A673 (cell line): ENCODE measurements at regions not wholly inside any gene's neighbourhood (a gene's known extent, or its start where the extent isn't known, plus 50 kb on each side); places are given as distances from the start of the nearest gene placed in this dataset.

Source experiments
- BruUV-seq: library from RNA; stranded (reverse); fragments of 400-500 nt; replicated peaks from 2 replicates; lab custom pipeline; 2021; lab: Mats Ljungman, UMichigan
- CTCF ChIA-PET: fragments of 300-600 bp; sonication (Branson Sonifier 250); formaldehyde crosslinking; loops from one replicate; lab custom pipeline; 2022; ENCODE audit warnings: antibody characterized with exemption; lab: Charles Lee
- POLR2A ChIA-PET: fragments of 300-600 bp; sonication (Branson Sonifier 250); formaldehyde crosslinking; loops from one replicate; lab custom pipeline; 2022; ENCODE audit warnings: antibody characterized with exemption; ENCODE audit not compliant: low non-redundant PET; lab: Charles Lee
- DNase-seq: peaks from one replicate; pipeline ENCODE4 v3.0.0-alpha.2; 2015; ENCODE audit warnings: low spot score
- H3K27ac ChIP-seq: fragments of 200-600 bp; sonication (generic); 2 replicates; pipeline ENCODE4 v1.5.1; 2016; ENCODE audit warnings: mixed run types, low read depth, mild to moderate bottlenecking, mixed read lengths, antibody characterized with exemption, low read length; ENCODE audit not compliant: poor library complexity, severe bottlenecking
- H3K27me3 ChIP-seq: fragments of 200-600 bp; sonication (generic); replicated peaks from 2 replicates; pipeline ENCODE4 v1.6.1; 2017; ENCODE audit warnings: mixed run types, low read depth, mild to moderate bottlenecking, mixed read lengths, antibody characterized with exemption, low read length; ENCODE audit not compliant: insufficient read depth, poor library complexity
- H3K36me3 ChIP-seq: fragments of 200-600 bp; sonication (generic); 2 replicates; pipeline ENCODE4 v1.6.1; 2016; ENCODE audit warnings: mixed run types, mild to moderate bottlenecking, mixed read lengths, antibody characterized with exemption, low read length; ENCODE audit not compliant: insufficient read depth, poor library complexity, severe bottlenecking
- H3K4me1 ChIP-seq: fragments of 200-600 bp; sonication (generic); 2 replicates; pipeline ENCODE4 v1.6.1; 2017; ENCODE audit warnings: mixed run types, mild to moderate bottlenecking, mixed read lengths, antibody characterized with exemption, low read length; ENCODE audit not compliant: insufficient read depth, poor library complexity, severe bottlenecking
- H3K4me3 ChIP-seq: fragments of 200-600 bp; sonication (generic); 2 replicates; pipeline ENCODE4 v1.5.1; 2016; ENCODE audit warnings: low read depth, mixed run types, mild to moderate bottlenecking, mixed read lengths, low read length; ENCODE audit not compliant: poor library complexity, severe bottlenecking
- H3K9me3 ChIP-seq: fragments of 200-600 bp; sonication (generic); 2 replicates; pipeline ENCODE4 v1.6.1; 2016; ENCODE audit warnings: mixed run types, low read depth, mild to moderate bottlenecking, mixed read lengths, antibody characterized with exemption, low read length; ENCODE audit not compliant: poor library complexity, severe bottlenecking
- EZH2 ChIP-seq: fragments of 200-600 bp; sonication (generic); IDR thresholded peaks from 2 replicates; pipeline ENCODE4 v1.6.1; 2017; ENCODE audit warnings: borderline replicate concordance, low read depth, mild to moderate bottlenecking, mixed read lengths, antibody characterized with exemption, low read length; ENCODE audit not compliant: poor library complexity, severe bottlenecking
- intact Hi-C: fragments of 100-400 bp; cut with micrococcal nuclease; formaldehyde crosslinking; loops from one replicate; pipeline ENCODE4 v1.10.0; 2022; ENCODE audit not compliant: unreplicated experiment
- TF ChIP-seq, protein P1 (sequence below): fragments of 300-800, 200-600 bp; sonication (generic); conservative IDR thresholded peaks from 2 replicates; pipeline ENCODE4 v1.5.1; 2017; ENCODE audit warnings: low read depth, mild to moderate bottlenecking, antibody characterized with exemption, low read length, moderate library complexity, mixed read lengths

DNA sequence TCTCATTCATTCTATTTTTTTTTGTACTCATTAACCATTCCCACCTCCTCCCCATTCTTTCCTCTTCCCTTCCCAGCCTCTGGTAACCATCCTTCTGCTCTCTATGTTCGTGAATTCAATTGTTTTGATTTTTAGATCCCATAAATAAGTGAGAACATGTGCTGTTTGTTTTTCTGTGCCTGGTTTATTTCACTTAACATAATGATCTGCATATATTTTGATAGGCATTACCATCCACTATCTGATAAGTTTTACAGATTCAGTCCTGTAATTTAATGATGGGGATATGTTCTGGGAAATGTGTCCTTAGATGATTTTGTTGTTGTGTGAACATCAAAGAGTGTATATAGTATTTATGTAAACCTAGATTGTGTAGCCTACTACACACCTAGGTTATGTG, 77.5 kb upstream of the CPHXL start:
- Histone ChIP-seq H3K36me3 (no peaks in the 10 kb centered on the region), H3K4me1 (no peaks in the 10 kb centered on the region), H3K27me3 (peaks cover 49% of the 10 kb centered on the region), H3K9me3 (no peaks in the 10 kb centered on the region), H3K4me3 (no peak overlapping the region), H3K27ac (no peak overlapping the region)
- ChIA-PET CTCF (no interaction called here), POLR2A (no interaction called here)
- TF ChIP-seq EZH2 = no peak
- TF ChIP-seq, protein P1, sequence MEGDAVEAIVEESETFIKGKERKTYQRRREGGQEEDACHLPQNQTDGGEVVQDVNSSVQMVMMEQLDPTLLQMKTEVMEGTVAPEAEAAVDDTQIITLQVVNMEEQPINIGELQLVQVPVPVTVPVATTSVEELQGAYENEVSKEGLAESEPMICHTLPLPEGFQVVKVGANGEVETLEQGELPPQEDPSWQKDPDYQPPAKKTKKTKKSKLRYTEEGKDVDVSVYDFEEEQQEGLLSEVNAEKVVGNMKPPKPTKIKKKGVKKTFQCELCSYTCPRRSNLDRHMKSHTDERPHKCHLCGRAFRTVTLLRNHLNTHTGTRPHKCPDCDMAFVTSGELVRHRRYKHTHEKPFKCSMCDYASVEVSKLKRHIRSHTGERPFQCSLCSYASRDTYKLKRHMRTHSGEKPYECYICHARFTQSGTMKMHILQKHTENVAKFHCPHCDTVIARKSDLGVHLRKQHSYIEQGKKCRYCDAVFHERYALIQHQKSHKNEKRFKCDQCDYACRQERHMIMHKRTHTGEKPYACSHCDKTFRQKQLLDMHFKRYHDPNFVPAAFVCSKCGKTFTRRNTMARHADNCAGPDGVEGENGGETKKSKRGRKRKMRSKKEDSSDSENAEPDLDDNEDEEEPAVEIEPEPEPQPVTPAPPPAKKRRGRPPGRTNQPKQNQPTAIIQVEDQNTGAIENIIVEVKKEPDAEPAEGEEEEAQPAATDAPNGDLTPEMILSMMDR = no peak
- intact Hi-C loops = loop anchor here (5.0 kb wide), 1 partner anchor 849 kb away; no protein-coding TSS in a partner anchor
- BruUV-seq = no TSS peak
- no peak for DNase-seq

DNA sequence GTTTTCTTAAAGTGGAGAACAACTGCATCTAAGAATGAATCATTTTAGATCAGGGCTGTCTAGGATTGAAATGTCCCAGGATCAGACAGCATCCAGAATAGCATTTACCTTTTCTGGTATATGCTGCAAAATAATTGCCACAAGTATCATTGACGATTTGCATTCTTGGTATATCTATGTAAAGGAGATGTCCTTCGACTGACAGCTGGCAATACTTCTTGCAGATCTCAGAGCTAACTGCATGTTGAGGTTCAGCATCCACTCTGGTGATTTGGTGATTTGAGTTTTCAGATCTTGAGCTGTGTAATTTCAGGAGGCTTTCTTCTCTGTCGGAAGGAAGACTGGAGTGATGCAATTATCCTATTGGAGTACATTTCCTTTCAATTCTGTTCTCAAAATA, 78.1 kb upstream of the CPHXL start:
- no peaks in the 10 kb centered on the region for H3K9me3 ChIP-seq
- H3K27ac ChIP-seq = no peak overlapping the region
- intact Hi-C loops = loop anchor here (5.0 kb wide), 1 partner anchor 848 kb away; no protein-coding TSS in a partner anchor
- H3K4me1 ChIP-seq = no peaks in the 10 kb centered on the region
- TF ChIP-seq EZH2 = no peak
- TF ChIP-seq, protein P1 = no peak
- ChIA-PET CTCF (no interaction called here), POLR2A (no interaction called here)
- H3K36me3 ChIP-seq = no peaks in the 10 kb centered on the region
- H3K27me3 ChIP-seq = peaks cover 54% of the 10 kb centered on the region
- BruUV-seq = no TSS peak
- H3K4me3 ChIP-seq = no peak overlapping the region
- DNase-seq = no peak

DNA sequence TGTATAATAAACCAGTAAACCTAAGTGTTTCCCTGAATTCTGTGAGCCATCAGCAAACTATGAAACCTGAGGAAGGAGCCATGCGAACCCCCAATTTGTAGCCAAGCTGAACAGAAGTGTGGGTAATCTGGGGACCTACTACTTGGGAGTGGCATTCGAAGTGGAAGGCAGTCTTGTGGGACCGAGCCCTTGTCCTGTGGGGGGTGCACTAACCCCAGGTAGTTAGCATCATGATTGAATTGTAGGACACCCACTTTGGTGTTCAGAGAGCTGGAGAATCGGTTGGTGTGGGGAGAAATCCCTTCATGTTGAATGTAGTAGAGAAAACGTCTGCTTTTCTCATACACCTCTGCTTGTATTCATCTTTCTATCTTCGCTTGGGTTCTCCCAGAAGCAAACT, 79.7 kb upstream of the CPHXL start:
- POLR2A ChIA-PET = no interaction called here
- intact Hi-C loops = no loop called here
- Histone ChIP-seq H3K4me3 (no peak overlapping the region), H3K27ac (no peak overlapping the region), H3K4me1 (no peaks in the 10 kb centered on the region), H3K36me3 (no peaks in the 10 kb centered on the region), H3K9me3 (no peaks in the 10 kb centered on the region), H3K27me3 (peaks cover 58% of the 10 kb centered on the region)
- no peak for DNase-seq
- CTCF ChIA-PET = no interaction called here
- BruUV-seq = no TSS peak
- TF ChIP-seq, protein P1 = no peak
- no peak for TF ChIP-seq EZH2
